Hypothalamus (tissue), 51 donors: ENCODE measurements at regions not wholly inside any gene's neighbourhood (a gene's known extent, or its start where the extent isn't known, plus 50 kb on each side); places are given as distances from the start of the nearest gene placed in this dataset.
"Not testable (repeated sequence)": the region's sequence is repeated elsewhere in the genome, so short reads cannot be mapped to it uniquely, and the experiment has no call there.

ENCODE experiments used
- DNase-seq, 51 donors: peaks; one replicate each; lab custom pipeline; 2025; lab: John Stamatoyannopoulos, UW

DNA sequence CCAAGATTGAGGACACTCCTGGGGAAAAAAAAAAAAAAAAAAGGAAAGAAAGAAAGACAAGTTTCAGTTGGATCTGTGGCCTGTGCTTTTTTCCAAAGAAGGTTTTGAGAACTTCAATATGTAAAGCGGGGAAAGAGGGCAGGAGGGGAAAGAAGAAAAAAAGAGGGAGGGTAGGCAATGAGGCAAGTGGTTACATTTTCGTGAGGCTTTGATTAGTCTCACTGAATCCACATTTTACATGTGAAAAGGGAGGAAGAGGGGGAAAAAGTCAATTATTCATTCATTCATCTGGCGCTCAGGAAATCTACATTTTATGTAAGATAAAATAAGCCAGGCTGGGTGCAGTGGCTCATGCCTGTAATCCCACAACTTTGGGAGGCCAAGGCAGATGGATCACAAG, 315.2 kb upstream of the PAPPA start:
- no peak for DNase-seq

DNA sequence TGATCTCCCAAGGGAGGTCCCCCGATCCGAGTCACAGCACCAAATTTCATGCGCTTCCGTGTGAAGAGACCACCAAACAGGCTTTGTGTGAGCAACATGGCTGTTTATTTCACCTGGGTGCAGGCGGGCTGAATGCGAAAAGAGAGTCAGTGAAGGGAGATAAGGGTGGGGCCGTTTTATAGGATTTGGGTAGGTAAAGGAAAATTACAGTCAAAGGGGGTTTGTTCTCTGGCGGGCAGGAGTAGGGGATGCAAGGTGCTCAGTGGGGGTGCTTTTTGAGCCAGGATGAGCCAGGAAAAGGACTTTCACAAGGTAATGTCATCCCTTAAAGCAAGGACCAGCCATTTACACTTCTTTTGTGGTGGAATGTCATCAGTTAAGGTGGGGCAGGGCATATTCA, 309.2 kb upstream of the PAPPA start:
- not testable (repeated sequence) for DNase-seq

DNA sequence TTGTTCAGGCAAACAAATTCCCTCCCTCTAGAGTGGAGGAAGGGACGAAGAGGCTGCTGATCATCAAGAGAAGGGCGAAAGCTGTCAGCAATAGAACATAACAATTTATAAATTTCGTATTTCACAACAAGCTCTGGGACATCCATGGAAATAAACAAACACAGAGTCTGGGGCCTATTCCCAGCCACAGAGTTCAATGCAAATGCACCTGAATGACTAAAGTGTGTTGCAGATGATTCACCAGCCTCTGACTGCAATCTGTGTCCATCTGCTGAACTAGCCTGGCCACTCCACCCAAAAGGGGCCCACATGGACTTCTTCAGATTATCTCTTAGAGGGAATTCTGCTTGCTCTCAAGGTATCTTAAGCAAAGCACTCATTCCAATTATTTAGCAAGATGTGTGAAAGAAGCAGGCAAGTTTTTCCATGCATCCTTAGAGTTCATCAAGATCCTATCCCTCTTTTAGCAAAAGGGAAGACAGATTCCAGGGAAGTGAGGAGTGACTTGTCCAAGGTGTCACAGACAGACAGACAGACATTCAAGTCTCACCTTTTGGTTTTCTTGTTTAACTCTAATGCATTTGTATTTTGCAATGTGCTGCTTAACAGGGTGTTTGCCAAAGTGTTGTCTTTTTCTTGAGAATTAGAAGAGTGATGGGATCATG, 307.8 kb upstream of the PAPPA start:
- no peak for DNase-seq

DNA sequence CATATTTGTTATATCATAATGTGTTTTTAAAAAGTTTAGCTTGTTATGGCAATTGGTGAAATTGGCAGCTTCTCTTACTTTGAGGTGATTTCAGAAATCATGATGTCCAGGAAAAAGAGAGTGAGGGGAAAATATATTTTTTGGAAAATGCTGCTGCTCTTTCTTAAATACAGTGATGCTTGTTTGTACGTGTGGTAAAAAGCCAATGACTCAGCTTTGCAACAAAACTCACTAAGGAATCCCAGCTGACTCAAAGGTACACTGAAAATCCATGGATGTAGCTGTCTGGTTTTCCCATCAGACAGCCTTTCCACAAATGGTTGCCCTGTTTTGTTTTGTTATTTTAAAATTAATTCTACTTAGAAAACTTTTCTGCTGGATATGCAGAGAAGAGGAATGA, 306.4 kb upstream of the PAPPA start:
- DNase-seq = no peak

DNA sequence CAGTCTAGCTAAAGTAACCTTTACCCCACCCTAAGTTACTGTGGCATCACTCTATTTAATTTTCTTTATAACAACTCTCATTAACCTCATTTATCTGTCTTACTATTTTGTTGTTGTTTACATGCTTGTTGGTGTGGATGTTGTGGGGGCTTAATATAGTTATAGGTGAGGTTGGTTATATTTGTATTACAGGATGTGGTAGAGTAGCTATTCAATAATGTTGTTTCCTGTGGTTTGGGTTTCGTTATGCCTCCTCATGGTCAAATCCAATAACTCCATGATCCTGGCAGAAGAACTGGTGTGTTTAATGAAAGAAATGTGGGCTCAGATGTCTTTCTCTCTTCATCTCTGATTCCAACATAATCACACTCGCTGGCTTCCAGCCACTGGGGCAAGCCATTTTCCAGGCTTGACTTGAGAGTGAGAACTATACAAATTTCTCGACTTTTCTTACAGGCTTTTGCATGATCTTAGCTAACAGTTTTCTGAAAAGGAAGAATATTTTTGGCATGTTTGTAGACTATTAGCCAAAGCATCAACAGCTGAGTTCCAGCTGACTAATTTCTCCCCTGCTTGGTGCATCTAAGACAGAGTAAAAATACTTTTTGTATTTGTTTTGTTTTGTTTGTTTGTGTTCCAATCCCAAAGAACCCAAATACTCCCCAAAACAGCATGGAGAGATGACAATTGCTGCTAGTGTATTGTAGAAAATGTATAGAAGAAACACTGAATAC, 303.7 kb upstream of the PAPPA start:
- DNase-seq = no peak

DNA sequence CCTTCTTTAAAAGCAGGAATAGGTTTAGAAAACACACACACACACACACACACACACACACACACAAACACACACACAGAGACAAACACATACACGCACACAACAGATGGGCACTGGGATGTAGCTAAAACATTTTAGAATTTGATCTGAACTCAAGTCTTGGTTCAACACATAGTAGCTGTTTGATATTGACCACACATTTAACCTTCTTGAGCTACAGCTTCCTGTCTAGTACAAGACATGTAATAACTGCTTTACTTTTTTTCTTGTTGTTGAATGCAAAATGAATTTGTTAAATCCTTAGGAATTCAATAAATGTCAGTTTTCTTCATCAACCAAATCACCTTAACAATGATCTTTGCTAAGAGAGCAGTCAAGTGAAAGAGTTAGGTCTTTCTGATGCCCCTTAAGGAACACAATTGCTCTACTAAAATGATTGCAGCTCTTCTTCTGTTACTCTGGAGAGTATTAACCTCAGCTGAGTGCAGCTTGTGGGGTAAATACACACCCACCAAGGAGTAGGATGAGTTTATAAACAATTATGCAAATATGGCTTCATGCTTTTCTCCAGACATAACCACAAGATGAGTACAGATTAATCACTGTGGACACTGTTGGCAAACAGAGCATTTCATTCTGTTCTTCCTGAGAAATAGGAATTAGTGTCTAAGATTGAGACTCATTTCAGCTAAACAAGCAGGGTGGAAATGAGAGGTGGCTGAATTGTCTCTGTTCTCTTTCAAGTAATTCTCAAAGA, 302.9 kb upstream of the PAPPA start:
- DNase-seq = no peak

DNA sequence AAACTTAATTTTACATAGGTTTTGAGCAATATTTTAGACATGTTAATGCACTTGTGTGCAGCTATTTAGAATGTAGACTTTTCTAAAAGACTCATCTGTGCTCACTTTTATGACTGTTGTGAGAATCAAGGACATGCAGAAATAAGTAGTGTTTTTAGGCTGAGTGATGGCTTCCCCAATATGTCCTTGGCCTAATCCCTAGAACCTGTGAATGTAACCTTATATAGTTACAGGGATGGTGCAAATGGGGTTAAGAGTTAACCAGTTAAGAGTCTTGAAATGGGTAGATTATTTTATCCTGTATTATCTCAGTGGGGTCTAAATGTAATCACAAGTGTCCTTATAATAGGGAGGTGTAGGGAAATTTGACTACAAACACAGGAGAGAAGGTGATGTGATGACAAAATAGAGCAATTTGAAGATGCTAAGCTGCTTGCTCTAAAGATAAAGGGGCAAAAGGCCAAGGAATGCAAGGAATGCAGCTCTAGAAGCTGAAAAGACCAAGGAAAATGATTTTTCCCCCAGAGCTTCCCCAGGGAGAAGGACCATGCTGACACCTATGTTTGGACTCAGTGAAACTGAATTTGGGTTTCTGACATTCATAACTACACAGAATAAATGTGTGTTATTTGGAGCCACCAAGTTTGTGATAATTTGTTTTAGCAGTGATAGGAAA, 298.0 kb upstream of the PAPPA start:
- no peak for DNase-seq

DNA sequence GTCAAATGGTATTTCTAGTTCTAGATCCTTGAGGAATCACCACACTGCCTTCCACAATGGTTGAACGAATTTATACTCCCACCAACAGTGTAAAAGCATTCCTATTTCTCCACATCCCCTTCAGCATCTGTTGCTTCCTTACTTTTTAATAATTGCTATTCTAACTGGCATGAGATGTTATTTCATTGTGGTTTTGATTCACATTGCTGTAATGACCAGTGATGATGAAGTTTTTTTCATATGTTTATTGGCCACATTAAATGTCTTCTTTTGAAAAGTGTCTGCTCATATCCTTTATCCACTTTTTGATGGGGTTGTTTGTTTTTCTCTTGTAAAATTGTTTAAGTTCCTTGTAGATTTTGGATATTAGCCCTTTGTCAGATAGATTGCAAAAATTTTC, 295.2 kb upstream of the PAPPA start:
- not testable (repeated sequence) for DNase-seq

DNA sequence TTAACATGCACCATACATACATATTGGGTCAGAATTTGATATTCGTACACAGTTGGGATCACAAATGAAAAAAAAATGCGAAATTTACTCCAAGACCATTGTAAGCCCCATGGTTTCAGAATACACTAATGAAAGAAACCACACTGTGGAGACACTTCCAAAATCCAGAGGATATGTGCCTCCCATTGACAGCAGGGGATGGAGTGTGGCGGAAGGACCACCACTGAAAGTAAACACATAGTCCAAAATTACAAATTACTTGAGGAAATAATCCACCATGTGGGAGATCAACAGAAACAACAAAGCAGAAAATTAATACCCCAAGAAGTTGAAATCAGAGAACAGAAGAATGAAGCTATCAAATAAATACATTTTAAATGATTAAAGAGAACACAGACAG, 291.6 kb upstream of the PAPPA start:
- DNase-seq = no peak

DNA sequence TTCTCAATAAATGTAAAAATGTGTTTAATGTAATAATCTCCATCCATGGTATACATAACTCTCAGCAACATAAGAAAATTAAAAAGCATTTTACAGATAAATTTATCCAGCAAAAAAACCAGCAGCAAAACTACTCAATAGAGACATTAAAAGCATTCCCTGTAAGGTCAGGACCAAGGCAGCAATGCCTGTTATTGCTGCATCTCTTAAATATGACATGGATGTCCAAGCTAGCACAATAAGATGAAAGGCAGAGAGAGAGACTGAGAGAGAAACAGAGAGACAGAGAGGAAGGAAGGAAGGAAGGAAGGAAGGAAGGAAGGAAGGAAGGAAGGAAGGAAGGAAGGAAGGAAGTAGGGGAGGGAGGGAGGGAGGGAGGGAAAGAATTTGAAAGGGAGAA, 289.0 kb upstream of the PAPPA start:
- DNase-seq = no peak

DNA sequence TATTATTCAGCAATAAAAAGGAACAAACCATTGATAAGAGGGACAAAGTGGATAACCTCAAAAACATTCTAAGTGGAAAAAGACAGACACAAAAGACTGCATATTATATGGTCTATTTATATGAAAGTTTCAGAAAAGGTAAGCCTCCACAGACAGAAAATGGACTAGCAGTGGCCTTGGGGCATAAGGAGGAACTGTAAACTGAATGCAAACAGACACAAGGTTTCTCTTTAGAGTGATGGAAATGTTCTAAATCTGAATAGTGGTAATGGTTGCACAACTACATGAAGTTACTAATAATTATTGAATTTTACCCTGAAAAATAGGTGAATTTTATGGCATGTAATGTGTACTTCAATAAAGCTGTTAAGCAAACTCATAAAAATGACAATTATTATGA, 286.3 kb upstream of the PAPPA start:
- no peak for DNase-seq

DNA sequence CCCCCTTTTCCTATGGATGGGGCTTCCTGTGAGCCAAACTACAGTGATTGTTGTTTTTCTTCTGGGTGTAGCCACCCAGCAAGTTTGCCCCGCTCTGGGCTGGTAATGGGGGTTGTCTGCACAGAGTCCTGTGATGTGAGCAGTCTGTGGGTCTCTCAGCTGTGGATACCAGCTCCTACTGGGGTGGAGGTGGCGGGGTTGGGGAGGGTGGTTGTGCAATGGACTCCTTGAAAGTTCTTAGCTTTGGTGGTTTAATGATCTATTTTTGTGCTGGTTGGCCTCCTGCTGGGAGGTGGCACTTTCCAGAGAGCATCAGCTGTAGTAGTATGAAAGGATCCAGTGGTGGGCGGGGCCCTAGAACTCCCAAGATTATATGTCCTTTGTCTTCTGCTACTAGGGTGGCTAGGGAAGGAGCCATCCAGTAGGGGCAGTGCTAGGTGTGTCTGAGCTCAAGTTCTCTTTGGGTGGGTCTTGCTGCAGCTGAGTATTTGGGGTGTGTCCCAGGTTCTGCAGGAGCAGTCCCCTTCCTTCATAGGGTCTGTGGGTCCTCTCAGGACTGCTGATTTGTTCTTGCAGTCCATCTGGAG, 275.6 kb upstream of the PAPPA start:
- no peak for DNase-seq

DNA sequence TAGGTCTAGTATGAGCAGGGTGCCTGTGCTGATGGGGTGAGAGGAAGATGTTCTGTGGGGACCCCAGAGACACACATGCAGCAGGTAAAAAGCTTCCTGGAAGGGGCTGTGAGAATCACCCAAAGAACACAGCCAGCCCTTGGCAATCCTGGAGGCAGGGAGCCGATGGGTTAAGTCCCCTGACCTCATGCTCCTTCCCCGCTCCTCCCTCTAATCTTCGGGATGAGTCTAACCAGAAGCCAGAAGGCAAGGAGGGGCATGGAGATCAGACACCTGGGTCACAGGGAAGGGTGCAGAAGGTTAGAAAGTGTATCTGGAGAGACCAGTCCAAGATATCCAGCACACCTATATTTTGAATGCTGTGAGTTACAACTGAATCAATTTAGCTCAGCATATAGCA, 274.1 kb upstream of the PAPPA start:
- DNase-seq = no peak

DNA sequence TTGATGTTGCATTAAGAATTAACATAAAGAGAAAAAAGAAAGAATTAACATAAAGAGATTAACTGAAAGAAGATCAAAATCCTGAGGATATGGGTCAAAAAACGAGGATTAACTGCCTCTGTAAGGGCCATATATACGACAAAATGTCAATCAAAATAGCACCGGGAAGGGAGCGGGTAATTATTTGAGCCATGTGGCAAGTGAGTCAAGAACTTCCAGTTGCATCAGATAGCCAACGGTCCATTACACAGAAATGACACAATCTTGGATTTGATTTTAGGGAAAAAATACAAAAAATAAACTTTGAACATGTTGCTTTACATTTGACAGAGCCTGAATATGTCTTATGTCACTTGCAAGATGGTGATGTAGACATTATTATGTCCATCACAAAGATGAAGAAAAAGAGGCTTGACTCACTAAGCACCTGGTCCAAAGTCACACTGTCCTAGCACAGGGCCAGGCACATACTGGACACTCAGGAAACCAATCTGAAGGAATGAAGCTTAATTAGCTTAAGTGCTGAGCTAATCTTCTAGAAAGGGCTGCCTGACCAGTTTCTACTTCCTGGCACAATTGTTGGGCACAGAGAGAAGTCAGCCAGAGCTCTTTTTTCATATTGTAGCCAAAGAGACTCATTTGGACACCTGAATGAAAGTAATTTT, 273.2 kb upstream of the PAPPA start:
- DNase-seq = no peak

DNA sequence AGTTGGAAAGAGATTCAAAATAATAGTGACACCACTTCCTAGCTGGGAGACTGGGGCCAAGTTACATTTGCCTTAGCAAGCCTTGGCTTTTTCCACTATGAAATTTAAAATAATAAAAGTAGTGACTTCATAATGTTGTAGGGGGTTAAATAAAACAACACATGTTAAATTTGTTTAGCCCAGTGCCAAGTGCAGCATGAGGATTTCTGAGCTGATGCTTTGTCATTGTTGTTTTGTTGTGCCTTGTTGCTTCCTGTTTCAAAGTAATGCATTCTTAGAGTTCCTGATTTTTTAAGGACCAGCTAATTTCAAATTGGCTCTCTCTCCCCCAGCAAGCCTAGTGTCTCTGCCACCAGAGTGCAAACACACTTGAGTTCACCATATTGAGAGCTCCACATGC, 270.7 kb upstream of the PAPPA start:
- DNase-seq = no peak

DNA sequence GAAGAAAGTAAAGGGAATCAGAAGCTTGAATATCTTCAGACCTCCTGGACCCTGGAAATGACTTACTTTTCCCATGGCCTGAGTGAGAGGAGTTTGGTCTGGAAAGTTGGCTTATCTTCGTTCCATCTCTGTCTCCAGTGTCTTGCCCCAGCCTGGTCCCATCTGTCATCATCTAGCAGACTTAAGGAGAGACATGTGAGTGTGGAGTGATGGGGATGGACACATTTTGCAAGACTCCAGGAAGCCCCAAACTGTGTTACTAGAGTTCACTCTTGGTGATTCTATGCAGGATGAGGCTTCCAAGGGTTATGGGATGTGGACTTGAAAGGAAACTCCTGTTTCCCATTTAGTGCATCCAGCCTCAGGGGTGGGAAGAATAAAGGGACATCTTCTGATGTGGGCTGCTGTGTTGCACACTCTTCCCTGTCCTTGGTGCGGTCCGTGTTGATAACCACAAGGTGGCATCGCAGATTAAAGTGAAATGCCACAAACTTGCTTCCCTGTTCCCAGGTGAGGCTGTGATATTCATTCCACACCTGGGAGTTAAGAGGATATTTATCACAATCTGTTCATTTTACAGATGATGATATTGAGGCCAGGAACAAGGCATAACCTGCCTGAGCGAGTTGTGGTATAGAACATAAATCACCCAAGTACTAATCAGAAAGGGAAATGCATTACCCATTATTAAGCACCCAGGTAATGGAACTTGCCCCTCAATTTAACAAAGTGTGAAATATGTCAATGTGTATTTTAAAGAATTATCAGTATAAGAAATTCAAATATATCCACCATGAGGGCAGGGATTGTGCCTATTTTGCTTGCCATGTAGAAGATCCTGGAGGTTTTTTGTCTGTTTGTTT, 269.9 kb upstream of the PAPPA start:
- peak in 10 of 51 donors; percentile 0 to 10 (median 2) for DNase-seq

DNA sequence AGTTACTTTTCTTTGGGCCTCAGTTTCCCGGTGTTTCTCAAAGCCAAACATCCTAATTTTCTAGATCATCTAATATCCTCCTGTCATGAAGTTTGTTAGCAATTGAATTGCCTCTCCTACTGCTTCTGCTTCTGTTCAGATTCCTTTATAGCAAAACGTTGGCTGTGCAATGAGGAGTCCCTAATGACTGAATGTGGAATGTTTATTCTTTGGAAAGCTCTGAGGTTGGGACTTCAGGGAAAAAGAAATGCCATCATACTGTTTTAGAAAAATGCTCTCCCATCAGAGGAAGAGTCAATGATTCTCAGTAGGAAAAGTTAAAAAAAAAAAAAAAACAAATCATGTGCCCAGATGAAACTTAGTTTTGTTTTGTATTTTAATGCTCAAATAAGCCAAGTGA, 268.7 kb upstream of the PAPPA start:
- no peak for DNase-seq

DNA sequence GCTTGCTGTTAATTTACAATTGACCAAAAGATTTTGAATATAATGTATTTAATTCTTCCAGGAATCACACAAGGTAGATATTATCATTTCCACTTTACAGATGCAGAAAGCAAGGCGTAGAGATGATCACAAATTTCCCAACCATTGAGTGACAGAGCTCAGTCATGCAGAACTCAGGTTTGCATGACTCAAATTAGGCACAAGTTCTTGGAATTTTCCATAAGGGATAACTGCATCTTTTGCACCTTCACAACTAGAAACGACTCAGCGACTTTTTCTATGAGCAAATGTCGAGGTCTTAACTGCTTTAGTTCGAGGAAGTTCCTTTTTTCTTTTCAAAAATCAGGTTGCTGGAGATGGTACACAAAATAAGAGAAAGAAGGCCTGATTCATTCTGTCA, 265.5 kb upstream of the PAPPA start:
- no peak for DNase-seq

DNA sequence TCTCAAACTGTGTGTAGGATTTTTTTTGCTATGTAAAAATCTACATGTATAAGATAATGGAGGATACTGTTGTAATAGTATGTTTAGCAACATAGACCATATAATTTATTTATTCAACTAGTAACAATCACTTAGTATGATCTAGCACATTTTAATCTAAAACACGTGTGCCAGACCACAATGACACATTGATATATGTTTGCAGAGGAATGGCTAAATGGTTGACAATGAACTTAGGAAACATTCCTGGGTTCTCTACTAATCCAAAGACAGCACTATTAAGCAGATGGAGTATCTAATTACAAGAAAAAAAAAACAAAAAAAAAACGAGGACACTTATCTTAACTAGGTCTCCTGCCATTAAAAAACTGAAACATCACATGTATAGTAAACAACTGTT, 261.7 kb upstream of the PAPPA start:
- DNase-seq = no peak
